Keratinocyte (primary cell): ENCODE measurements at regions not wholly inside any gene's neighbourhood (a gene's known extent, or its start where the extent isn't known, plus 50 kb on each side); places are given as distances from the start of the nearest gene placed in this dataset.

ENCODE experiments used
- EZH2 ChIP-seq: IDR thresholded peaks from one replicate; pipeline ENCODE4 v1.6.1; 2012; ENCODE audit warnings: inconsistent platforms, mild to moderate bottlenecking, low read length, moderate library complexity
- TF ChIP-seq, protein P1 (sequence below), 3 experiments: IDR thresholded peaks in 1 of 3; conservative IDR thresholded peaks in 1 of 3; optimal IDR thresholded peaks in 1 of 3; 2 replicates in 2 of 3; 3 replicates in 1 of 3; pipeline versions ENCODE3 to v1.5.1; 2011; ENCODE audit warnings: low read length in 3 of 3, mild to moderate bottlenecking in 3 of 3, moderate library complexity in 2 of 3, control low read depth in 1 of 3, inconsistent platforms in 1 of 3; ENCODE audit not compliant: insufficient read depth in 2 of 3; ENCODE audit errors: extremely low read depth in 1 of 3

- TF ChIP-seq EZH2 = no peak
- TF ChIP-seq, protein P1, sequence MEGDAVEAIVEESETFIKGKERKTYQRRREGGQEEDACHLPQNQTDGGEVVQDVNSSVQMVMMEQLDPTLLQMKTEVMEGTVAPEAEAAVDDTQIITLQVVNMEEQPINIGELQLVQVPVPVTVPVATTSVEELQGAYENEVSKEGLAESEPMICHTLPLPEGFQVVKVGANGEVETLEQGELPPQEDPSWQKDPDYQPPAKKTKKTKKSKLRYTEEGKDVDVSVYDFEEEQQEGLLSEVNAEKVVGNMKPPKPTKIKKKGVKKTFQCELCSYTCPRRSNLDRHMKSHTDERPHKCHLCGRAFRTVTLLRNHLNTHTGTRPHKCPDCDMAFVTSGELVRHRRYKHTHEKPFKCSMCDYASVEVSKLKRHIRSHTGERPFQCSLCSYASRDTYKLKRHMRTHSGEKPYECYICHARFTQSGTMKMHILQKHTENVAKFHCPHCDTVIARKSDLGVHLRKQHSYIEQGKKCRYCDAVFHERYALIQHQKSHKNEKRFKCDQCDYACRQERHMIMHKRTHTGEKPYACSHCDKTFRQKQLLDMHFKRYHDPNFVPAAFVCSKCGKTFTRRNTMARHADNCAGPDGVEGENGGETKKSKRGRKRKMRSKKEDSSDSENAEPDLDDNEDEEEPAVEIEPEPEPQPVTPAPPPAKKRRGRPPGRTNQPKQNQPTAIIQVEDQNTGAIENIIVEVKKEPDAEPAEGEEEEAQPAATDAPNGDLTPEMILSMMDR (optimal IDR thresholded peaks at IDR 0.05 in 1 of 3, IDR thresholded peaks at IDR 0.05 in 1 of 3, conservative IDR thresholded peaks at IDR 0.05 in 1 of 3; ENCODE audit: extremely low read depth in 1 of 3, insufficient read depth in 2 of 3, low read length in 3 of 3) = no peak
Observed at GRCh38 chrX:138859421-138859820, 147.9 kb upstream of the FGF13 start.
